IPS-20b (cell line): ENCODE measurements at regions not wholly inside any gene's neighbourhood (a gene's known extent, or its start where the extent isn't known, plus 50 kb on each side); places are given as distances from the start of the nearest gene placed in this dataset.

ENCODE experiments used
- H3K27ac ChIP-seq: one replicate; pipeline ENCODE4 v1.5.1; 2013; ENCODE audit warnings: low read length
- H3K27me3 ChIP-seq: 2 replicates; pipeline ENCODE4 v1.6.1; 2013; ENCODE audit warnings: mild to moderate bottlenecking, low read length, inconsistent platforms; ENCODE audit not compliant: insufficient read depth
- H3K36me3 ChIP-seq: 2 replicates; pipeline ENCODE4 v1.6.1; 2013; ENCODE audit warnings: low read depth, mild to moderate bottlenecking, inconsistent platforms, low read length, moderate library complexity; ENCODE audit not compliant: insufficient read depth
- H3K4me1 ChIP-seq: 2 replicates; pipeline ENCODE4 v1.6.1; 2013; ENCODE audit warnings: mild to moderate bottlenecking, control low read depth, inconsistent platforms, low read length, moderate library complexity; ENCODE audit not compliant: insufficient read depth
- H3K4me3 ChIP-seq: 2 replicates; pipeline ENCODE4 v1.5.1; 2013; ENCODE audit warnings: mild to moderate bottlenecking, low read length, inconsistent platforms
- H3K9ac ChIP-seq: 2 replicates; pipeline ENCODE4 v1.6.1; 2013; ENCODE audit warnings: low read depth, mild to moderate bottlenecking, inconsistent platforms, low read length, moderate library complexity
- H3K9me3 ChIP-seq: 2 replicates; pipeline ENCODE4 v1.6.1; 2013; ENCODE audit warnings: mild to moderate bottlenecking, low read depth, low read length, inconsistent platforms; ENCODE audit not compliant: insufficient read depth

DNA sequence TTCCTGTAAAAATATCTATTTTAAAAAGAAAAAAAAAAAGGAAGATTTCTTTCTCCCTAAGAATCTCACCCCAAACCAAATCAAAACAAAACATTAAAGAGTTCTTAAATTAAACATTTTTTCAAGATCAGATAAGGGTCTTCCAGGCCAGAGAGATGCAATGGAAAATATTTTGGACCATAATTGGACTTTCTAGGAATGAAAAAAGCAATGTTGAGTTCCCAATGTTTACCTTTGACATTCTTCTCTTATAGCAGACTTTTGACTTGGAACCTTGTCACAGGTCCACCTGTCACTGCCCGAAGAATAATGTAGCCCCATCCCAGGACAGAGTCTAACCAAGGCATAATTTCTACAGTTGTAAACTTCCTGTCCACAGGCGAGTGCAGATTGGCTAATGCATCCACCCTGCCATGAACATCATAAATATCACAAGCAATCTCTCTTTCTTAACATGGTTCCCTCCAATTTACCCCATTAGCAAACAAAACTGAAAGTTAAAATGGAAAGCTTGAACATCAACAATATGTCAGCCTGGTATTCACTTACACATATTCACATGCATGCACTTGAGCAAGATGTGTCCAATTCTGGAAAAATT lies 121.7 kb upstream of the ZNF366 start:
- H3K9ac ChIP-seq: no peak overlapping the region
- H3K4me3 ChIP-seq: no peak overlapping the region
- H3K27ac ChIP-seq: no peak overlapping the region
- H3K36me3 ChIP-seq: no peaks in the 10 kb centered on the region
- peaks cover 11% of the 10 kb centered on the region; the same call in 1 of the 2 replicates for H3K4me1 ChIP-seq
- H3K9me3 ChIP-seq: no peaks in the 10 kb centered on the region
- no peaks in the 10 kb centered on the region for H3K27me3 ChIP-seq

DNA sequence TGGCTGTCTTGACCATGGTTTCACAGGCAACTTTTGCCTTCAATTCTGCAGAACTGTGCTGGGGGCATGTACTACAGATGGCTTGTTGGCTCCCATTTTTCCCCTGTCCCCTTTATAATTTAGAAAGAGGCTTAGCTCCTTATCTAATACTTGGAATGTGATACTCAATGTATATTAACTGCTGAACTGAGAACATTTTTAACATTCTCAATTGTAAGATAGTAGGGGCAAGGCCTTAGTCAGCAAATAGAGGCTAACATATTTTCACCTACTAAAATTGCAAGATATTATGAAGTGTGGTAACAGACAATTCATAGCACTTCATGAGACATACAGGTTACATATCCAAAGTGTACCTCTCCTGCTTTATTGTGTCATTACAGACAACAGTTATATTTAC lies 118.1 kb upstream of the ZNF366 start:
- H3K9me3 ChIP-seq: no peaks in the 10 kb centered on the region
- H3K27me3 ChIP-seq: no peaks in the 10 kb centered on the region
- no peaks in the 10 kb centered on the region for H3K4me1 ChIP-seq
- H3K36me3 ChIP-seq: no peaks in the 10 kb centered on the region
- no peak overlapping the region for H3K9ac ChIP-seq
- H3K27ac ChIP-seq: no peak overlapping the region
- no peak overlapping the region for H3K4me3 ChIP-seq

DNA sequence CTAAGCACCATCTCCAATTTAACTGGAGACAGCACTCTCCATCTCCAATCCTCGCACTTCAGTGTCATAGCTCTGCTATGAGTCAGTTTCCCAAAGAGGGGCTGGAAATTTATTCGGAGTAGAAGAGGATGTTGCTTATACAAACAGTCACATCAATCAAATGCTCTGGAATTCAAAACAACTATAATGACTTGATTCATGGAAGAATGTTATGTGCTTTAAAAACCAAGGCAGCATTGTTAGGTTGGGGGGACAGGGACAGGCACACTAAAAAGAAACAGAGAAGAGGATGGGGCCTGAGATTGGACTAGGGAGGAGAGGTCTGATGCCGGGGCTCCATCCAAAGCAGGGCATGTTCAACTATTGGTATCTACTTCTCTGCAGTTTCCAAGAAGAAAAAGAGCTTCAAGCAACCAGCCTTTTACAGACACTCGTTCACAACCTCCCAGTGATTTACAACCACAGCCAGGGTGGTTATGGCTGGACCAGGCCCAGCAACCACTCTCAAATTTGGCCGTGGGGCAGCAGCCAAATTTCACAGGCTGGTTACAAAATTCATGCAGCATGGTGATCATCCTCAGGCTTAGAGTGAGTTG lies 117.5 kb upstream of the ZNF366 start:
- H3K9me3 ChIP-seq: no peaks in the 10 kb centered on the region
- H3K4me3 ChIP-seq: no peak overlapping the region
- H3K27me3 ChIP-seq: no peaks in the 10 kb centered on the region
- peaks cover under 1% of the 10 kb centered on the region for H3K4me1 ChIP-seq
- H3K36me3 ChIP-seq: no peaks in the 10 kb centered on the region
- H3K9ac ChIP-seq: no peak overlapping the region
- H3K27ac ChIP-seq: no peak overlapping the region

DNA sequence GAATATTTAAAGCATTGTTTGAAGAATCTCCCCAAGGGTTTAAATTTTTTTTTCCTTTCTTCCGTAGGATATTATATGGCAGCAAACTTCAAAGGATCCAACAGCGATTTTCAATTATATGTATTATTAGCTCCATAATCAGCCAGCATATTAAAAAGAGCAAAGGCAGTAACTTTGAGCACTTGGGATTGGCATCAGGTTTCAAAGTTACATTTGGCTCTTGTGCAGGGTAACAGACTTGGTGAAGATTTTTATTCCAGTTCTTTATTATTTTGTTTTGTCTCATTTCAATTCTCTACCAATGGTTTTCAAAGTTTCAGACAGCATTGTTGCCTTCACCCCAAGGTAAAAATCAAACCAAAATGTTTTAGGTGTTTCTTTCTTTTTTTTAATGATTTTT lies 116.7 kb upstream of the ZNF366 start:
- Histone ChIP-seq H3K4me1 (peaks cover 9% of the 10 kb centered on the region), H3K27me3 (no peaks in the 10 kb centered on the region), H3K9me3 (no peaks in the 10 kb centered on the region), H3K4me3 (no peak overlapping the region), H3K9ac (no peak overlapping the region), H3K27ac (no peak overlapping the region), H3K36me3 (no peaks in the 10 kb centered on the region)

DNA sequence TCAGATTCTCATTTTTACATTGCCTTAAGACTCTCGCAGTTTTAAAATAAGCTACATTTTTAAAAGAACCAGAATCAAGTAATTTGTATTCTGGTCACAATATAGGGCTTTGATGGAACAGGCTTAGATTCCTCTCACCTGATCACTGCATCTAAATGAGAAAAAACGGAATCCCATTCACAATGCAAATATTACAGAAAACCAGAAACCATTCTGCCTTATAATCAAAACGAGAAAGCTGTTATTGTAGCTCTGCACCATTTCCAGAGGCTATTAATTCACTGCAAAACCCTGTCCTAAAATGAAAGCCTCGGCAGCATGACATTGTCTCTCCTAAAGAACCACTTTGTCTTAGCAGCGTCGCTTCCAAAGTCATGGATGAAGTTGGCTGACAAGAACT lies 116.1 kb upstream of the ZNF366 start:
- Histone ChIP-seq H3K4me3 (no peak overlapping the region), H3K4me1 (peaks cover 11% of the 10 kb centered on the region), H3K36me3 (no peaks in the 10 kb centered on the region), H3K9me3 (no peaks in the 10 kb centered on the region), H3K27me3 (no peaks in the 10 kb centered on the region), H3K9ac (no peak overlapping the region), H3K27ac (no peak overlapping the region)

DNA sequence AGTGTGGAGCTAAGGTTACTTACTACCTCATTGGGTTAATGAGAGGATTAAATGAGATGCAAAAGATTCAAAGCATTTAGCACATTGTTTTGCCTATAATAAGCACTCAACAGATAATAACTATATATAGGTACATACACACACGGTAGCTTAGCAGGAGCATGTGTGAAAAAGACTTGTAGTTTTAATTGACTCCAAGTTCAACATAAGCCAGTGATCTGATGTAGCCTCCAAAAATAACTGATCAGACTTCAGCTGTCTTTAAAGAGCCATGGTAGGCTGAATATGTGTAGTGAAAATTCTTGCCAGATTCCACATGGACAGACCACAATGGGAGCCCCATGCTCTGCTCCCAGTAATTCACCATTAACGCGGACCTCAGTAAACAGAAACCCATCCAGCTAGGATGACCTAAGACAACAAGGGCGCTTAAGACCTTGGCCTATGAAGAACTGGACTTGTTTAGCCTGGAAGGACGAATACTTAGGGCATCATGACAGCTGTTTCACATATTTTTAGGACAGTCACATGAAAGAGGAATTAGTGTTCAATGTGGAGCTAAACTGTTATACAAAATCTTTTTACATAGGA lies 115.1 kb upstream of the ZNF366 start:
- Histone ChIP-seq H3K4me1 (peaks cover 11% of the 10 kb centered on the region), H3K36me3 (no peaks in the 10 kb centered on the region), H3K27me3 (no peaks in the 10 kb centered on the region), H3K4me3 (no peak overlapping the region), H3K9ac (no peak overlapping the region), H3K27ac (no peak overlapping the region), H3K9me3 (no peaks in the 10 kb centered on the region)

DNA sequence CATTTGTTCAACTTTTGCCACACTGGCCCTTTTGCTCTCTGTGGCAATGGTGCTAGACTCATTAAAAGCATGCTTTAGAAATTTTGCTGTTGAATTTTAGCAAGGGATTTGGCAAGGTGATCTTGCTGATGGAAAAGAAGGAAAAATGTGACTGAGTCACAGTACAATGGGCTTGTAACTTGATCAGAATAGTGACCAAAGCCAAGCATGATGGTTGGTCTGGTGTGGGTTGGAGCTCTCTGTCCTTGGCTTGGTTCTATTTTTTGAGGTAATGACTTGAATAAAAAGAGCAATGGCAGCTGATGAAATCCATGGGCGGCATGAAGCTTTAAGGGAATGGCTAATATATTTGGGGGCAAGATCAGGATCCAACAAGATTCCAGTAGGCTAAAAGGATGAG lies 114.4 kb upstream of the ZNF366 start:
- no peak overlapping the region for H3K27ac ChIP-seq
- no peaks in the 10 kb centered on the region for H3K9me3 ChIP-seq
- no peaks in the 10 kb centered on the region for H3K36me3 ChIP-seq
- peaks cover 11% of the 10 kb centered on the region for H3K4me1 ChIP-seq
- no peak overlapping the region for H3K9ac ChIP-seq
- no peak overlapping the region for H3K4me3 ChIP-seq
- H3K27me3 ChIP-seq: no peaks in the 10 kb centered on the region

DNA sequence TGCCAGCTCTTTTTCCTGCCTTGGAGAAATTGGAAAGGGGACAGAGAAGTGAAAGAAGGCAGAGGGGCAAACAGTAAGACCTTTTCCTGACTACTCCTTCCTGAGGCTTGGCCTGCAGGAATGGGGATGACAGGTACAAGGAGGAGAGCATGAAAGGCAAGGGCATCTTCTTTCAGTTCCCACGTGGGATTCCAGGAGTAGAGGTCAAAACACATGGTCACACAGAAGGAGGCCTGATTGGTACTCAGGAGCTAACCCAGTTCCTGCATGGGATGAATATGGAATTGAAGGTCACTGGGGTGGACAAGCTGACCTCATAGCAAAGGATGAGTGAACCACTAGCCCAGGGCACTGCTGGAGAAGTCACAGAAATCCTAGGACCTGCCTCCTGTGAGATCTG lies 112.5 kb upstream of the ZNF366 start:
- Histone ChIP-seq H3K9me3 (no peaks in the 10 kb centered on the region), H3K9ac (no peak overlapping the region), H3K4me3 (peak overlapping the region; percentile 34; the same call in 1 of the 2 replicates), H3K27ac (no peak overlapping the region), H3K4me1 (peaks cover 11% of the 10 kb centered on the region), H3K27me3 (no peaks in the 10 kb centered on the region), H3K36me3 (no peaks in the 10 kb centered on the region)

DNA sequence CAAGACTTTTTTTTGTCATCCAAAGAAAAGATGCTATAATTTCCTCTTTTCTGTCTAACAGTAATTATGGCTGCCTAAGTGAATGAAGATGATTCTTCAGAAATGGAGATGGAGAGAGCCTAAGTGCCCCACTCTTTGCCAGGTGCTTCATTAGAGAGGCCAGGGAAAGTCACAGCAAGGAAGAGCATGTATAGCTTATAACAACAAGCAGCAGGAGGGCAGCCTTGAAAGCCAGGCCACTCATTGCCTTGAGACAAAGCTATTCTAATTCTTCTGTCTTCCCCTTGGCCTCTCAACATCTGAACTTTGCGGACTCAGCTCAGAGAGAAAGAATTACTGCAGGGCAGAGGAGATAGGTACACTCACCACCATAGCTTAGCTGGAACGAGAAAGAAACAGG lies 112.0 kb upstream of the ZNF366 start:
- H3K4me1 ChIP-seq: peaks cover 11% of the 10 kb centered on the region
- no peak overlapping the region for H3K27ac ChIP-seq
- no peaks in the 10 kb centered on the region for H3K27me3 ChIP-seq
- no peaks in the 10 kb centered on the region for H3K9me3 ChIP-seq
- no peaks in the 10 kb centered on the region for H3K36me3 ChIP-seq
- peak overlapping the region; percentile 34; the same call in 1 of the 2 replicates for H3K4me3 ChIP-seq
- no peak overlapping the region for H3K9ac ChIP-seq

DNA sequence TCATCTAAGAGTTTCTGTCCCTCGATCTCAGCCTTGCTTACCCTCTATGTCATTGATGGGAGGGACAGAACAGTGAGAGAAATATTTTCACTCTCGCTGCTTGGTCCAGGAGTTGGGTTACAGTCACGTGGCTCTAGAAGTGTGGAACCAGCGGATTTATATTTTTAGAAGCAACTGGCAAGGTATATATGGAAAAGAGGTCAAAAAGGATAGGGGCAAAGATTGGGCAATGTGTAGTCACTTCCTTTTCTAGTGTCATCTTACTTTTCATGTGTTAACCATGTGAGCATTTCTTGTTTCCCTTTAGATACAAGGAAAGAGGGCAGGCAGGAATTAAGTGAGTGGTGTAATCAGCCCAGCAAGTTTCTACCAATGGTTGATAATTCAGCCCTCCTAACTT lies 111.5 kb upstream of the ZNF366 start:
- Histone ChIP-seq H3K36me3 (no peaks in the 10 kb centered on the region), H3K9me3 (no peaks in the 10 kb centered on the region)

DNA sequence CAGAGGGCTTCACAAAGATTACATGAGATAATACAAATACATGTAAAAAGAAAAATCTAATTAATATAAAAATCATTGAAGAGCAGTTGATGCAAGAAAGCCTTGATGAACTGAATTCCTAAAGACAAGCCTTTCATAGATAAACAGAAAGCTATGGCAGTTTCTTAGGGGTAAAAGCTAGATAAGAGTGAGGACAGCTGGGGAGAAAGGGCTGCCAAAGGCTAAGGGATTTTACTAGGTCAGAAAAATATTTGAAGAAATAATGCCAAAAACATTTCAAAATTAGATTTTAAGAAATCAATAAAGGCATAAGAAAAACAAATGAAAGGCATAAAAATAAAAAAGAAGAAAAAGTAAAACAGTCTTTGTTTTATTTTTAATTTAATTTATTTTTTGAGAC lies 107.9 kb upstream of the ZNF366 start:
- Histone ChIP-seq H3K9ac (no peak overlapping the region), H3K36me3 (no peaks in the 10 kb centered on the region), H3K4me3 (no peak overlapping the region), H3K27me3 (no peaks in the 10 kb centered on the region), H3K27ac (no peak overlapping the region), H3K9me3 (no peaks in the 10 kb centered on the region), H3K4me1 (peaks cover 11% of the 10 kb centered on the region)

More for the DNA sequence above, 111.5 kb upstream of the ZNF366 start:
- H3K27me3 ChIP-seq: no peaks in the 10 kb centered on the region
- H3K4me3 ChIP-seq: no peak overlapping the region; the same call in 1 of the 2 replicates
- H3K9ac ChIP-seq: no peak overlapping the region
- H3K4me1 ChIP-seq: peaks cover 11% of the 10 kb centered on the region
- H3K27ac ChIP-seq: no peak overlapping the region

DNA sequence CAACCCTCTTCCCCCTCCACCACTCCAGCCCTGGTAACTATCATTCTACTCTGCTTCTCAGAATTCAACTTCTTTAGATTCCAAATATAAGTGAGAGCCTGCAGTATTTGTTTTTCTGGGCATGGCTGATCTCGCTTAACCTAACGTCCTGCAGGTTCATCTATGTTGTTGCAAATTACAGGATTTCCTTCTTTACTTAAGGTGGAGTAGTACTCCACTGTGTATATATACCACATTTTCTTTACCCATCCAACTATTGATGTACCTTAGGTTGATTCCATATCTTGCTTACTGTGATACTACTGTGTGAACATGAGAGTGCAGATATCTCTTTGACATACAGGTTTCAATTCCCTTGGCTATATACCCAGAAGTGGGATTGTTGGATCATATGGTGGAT lies 106.3 kb upstream of the ZNF366 start:
- no peak overlapping the region for H3K9ac ChIP-seq
- no peak overlapping the region for H3K4me3 ChIP-seq
- no peaks in the 10 kb centered on the region for H3K9me3 ChIP-seq
- H3K4me1 ChIP-seq: no peaks in the 10 kb centered on the region
- H3K36me3 ChIP-seq: no peaks in the 10 kb centered on the region
- H3K27me3 ChIP-seq: no peaks in the 10 kb centered on the region
- no peak overlapping the region for H3K27ac ChIP-seq
